HG03139 (cell line): ENCODE measurements at regions not wholly inside any gene's neighbourhood (a gene's known extent, or its start where the extent isn't known, plus 50 kb on each side); places are given as distances from the start of the nearest gene placed in this dataset.

Experiments used
- ATAC-seq: cut with Tn5 transposase; IDR thresholded peaks from one replicate; pipeline ENCODE4 v1.9.1; 2021; ENCODE audit not compliant: unreplicated experiment

DNA sequence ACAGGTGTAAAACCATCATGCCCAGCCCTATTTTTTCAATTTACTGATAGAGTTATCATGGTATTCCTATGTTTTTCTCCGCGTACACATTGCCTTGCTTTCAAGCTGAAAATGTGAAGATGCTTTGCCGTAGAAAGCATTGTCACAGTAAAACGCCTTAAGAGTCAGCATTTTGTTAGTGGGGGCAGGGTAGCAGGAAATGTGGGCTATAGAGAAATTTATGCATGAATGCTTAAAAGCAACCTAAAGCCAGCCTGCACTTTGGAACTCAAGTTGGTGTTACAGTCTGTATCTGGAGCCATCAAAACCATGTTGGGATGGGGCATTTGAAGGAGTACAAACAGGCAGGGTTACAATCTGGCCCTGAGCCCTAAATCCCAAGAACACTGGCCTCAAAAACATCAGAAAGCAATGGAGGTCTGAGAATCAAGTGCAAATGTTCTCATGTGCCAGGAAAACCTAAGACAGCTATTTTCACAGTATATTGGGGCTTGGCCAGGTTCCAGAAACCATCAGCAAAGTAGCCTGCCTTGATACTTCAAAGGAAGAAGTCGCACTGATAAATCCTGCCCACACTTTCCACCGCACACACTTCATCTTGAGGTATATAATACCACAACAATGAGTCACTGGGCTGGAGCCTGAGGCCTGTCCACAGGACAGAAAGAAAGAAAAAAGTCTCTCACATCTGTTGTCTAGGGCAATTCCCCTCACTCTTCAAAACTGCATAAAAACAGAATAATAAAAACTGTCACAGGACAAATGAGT lies 313.8 kb downstream of the ENC1 start:
- ATAC-seq: peak; percentile 80

DNA sequence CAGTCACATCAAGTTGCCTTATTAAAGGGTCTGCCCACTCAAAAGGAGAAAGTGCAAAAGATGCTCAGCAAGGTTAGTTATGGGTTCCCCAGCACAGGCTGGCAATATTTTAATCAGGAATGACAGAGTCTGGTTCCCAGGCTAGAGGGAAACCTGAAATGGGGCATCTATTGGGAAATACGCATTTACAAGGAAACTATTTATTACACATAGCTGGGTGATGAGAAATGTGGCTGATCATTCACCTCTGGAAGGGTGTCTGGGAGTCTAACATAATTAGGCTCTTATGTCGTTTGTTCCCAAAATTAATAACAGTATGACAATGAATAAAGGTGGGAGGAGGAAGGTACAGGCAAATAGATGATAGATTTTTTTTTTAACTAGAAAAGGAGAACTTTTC lies 314.7 kb downstream of the ENC1 start:
- no peak for ATAC-seq

DNA sequence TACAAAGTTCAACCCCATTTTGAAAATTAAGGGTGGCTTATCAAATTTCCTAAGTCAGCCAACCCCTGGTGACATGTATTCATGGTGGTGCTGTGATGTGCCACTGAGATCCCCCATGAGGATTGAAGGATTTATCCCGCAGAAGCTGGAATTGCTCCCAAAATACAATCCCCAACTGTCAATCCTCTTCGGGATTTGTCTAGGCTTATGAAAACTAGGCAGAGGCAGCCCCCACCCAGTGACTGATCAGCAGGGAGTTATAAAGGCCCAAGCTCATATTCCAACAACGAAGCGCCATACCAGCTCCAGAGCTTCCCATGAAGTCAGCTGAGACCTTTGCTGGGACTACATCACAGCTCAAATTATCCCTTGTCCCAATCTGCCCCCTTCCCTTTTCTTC lies 316.0 kb downstream of the ENC1 start:
- no peak for ATAC-seq

- no peak for ATAC-seq
Measured at GRCh38 chr5:74322944-74323343, 317.6 kb downstream of the ENC1 start.

DNA sequence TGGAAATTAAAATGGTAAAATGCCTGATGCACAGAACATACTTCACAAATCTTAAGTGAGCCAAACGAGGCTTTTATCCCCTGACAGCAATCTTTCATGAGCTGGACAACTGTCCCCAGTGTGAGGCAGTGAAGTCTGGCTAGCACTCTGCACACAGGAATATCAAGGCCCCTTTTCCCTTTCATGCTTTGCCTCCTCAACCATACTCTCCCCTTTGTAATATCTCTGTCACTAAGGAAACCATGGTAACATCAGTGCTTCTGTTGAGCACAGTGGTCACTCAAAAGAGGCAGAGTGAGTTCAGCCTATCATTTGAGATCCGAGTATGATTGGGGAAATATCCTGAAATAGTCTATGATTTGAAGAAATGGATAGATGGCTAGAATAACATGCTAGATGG lies 318.3 kb downstream of the ENC1 start:
- ATAC-seq: no peak

GRCh38 chr5:74321326-74321725 lies 319.2 kb downstream of the ENC1 start:
- no peak for ATAC-seq

GRCh38 chr5:74320526-74320925 lies 320.0 kb downstream of the ENC1 start:
- no peak for ATAC-seq

DNA sequence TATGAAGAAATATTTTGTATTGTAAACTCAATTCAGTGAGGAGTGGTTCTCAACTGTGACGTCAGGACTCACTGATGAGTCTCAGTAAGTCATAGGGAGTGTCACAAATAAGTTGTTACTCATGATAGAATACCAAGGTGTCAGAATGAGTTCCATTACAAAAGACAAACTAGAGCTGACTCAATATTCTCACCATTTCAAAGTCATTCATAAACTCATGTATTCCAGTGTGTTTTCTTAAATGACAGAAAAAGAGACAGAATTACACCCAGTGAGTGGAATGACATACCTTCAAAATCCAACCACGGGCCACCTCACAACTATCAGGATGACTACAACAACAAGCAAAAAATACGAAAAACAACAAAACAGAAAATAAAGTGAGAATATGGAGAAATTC lies 321.5 kb downstream of the ENC1 start:
- no peak for ATAC-seq

GRCh38 chr5:74316064-74316603 lies 324.4 kb downstream of the ENC1 start:
- no peak for ATAC-seq

GRCh38 chr5:74314906-74315305 lies 325.6 kb downstream of the ENC1 start:
- no peak for ATAC-seq

DNA sequence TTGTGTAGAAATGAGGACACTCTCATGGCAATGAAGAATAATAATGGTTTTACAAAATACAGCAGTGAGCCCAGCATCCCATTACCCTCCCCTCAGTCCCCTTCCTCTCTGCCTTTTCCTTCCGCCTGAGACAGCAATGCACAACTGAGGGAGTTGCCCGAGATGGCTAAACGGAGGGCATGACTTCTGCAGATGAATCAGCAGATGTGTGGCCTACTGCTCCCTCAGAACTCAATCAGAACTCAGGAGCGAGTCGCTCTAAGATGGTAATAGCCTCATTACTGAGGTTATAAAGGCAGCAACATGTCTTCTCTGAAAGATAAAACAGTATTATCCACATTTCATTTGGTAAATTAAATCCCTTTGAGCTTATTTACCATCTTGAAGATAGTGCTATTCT lies 326.6 kb downstream of the ENC1 start:
- no peak for ATAC-seq

DNA sequence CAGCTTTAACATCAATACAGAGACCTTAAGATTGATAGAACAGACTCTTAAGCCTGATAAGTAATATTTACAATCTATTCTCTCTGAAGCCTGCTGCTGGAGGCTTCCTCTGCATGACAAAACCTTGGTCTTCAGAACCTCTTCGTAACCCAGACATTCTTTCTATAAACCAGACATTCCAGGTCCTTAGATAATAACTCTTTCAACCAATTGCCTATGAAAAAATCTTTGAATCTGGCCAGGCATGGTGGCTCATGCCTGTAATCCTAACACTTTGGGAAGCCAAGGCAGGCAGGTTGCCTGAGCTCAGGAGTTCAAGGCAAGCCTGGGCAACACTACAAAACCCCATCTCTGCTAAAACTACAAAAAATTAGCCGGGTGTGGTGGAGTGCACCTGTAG lies 327.8 kb downstream of the ENC1 start:
- ATAC-seq: no peak

DNA sequence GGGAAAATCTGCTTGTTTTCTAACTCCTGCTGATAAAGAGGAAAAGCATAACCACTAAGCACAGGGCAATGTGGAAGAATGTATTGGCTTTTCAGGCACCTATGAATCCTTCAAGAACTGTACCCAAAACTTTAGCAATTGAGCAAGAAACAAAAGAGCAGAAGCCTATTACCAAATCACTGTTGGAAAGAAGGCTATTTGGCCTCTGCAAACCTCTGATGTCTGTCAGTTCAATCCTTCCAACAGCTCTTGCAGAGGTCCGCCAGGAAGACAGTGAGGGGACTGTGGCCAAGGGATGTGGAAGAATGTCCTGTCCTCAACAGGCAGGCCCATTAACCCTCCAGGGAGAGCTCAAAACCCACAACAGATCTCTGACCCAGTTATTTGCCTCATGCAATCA lies 328.6 kb downstream of the ENC1 start:
- no peak for ATAC-seq

DNA sequence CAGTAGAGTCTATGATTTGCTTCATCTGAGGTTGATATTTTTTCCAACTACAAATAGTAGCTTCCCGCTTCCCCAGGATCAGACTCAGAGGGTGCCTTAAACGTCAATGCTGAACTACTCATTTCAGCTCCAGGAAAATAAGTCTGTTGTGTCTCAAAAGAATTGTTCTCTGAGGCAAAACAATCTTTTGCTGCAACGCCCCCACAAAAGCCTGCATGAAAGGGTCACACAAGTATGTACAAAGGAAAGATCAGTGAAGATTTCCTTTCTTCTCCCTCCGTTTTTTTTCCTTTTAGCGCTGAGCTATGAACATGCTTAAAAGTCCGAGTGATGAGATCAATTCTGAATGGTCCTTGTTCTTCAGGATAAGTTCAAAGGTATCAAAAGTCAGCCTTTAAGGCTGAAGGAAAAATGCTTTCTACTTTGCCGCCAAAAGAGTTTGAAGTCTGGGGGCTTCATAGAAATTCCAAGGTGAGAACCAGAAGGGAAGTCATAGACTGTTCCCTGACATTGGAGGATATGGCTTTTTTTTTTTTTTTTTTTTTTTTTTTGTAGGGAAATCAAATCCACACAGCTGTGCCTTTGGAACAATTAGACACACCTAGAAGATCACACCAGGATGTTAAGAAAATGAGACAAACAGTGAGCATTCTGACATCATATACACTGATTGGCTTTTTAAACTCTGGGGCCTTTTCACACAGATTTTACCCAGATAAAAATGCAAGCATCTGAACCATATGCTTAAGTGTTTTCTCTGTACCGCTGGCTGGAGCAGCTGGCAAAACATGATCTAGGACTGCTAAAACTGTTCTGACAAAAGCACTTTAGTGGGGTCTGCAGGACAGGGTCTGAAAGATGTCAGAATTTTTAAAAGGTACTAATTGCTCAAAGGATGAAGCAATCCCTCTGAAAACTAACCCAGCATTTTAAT lies 329.3 kb downstream of the ENC1 start:
- ATAC-seq: no peak

DNA sequence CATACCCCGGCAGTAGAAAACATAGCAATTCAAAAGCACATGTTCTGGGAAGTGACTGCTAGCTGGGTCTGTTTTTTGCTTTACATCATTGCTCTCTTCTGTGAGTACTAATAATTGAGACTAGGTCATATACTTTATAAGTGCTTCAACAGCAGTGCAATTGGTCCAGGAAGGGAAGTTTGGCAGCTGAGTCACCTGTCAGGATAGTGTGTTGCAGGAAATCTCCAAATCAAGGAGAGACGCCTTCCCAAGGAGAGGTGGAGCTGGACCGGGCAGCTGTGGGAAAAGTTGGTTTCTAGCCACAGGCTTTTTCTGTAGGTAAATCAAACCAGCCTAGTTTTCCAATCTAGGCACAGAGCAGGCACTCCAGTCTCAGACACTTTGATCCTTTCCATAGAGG lies 330.1 kb downstream of the ENC1 start:
- no peak for ATAC-seq

DNA sequence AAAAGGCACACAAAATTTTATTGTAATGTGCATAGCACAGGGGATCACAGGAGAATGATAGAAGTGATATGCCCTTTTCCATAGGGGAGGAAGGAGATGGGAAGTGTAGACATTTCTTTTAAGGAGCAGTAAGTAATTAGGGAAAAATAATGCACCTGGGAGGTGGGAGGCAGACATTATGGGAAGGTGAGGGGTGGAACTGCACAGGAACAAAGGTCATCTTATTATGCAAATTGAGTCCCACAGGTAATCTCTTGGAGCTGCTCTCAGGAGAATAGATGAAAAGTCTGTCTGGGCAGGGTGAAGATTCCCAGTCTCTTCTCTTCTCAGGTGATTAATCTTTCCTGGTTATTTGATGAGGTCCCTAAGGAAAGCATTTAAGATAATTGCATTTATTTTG lies 331.5 kb downstream of the ENC1 start:
- no peak for ATAC-seq

DNA sequence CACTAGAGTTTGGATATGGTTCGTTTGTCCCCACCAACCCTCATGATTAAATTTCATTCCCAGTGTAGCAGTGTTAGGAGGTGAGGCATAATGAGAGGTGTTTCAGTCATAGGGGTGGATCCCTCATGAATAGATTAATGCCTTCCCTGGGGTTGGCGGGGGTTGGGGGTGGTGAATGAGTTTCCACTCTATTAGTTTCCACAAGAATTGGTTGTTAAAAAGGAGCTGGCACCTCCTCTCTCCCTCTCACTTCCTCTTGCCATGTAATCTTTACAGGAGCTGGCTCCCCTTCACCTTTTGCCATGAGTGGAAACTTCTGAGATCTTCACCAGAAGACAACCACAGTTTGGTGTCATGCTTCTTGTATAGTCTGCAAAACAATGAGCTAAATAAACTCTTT lies 333.7 kb downstream of the ENC1 start:
- no peak for ATAC-seq

GRCh38 chr5:74304536-74304935 lies 336.0 kb downstream of the ENC1 start:
- no peak for ATAC-seq

GRCh38 chr5:74303578-74303977 lies 336.9 kb downstream of the ENC1 start:
- no peak for ATAC-seq

DNA sequence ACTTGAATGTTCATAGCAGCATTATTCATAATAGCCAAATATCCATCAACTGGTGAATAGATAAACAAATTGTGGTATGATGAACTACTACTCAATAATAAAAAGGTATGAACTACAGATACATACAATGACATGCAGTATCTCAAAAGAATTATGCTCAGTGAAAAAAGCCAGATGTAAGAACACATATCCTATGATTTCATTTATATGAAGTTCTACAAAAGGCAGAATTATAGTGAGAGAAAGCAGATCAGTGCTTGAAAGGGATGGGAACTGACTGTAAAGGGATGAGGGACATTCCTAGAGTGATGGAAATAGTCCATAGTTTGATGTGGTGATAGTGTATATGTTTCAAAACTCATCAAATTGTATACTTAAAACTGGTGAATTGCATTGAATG lies 339.0 kb downstream of the ENC1 start:
- ATAC-seq: no peak

- ATAC-seq: no peak
Measured at GRCh38 chr5:74300808-74301389, 339.6 kb downstream of the ENC1 start.

- no peak for ATAC-seq
Measured at GRCh38 chr5:74299833-74300232, 340.7 kb downstream of the ENC1 start.
